HFF-Myc (cell line): ENCODE measurements at regions not wholly inside any gene's neighbourhood (a gene's known extent, or its start where the extent isn't known, plus 50 kb on each side); places are given as distances from the start of the nearest gene placed in this dataset.

Source experiments
- DNase-seq: peaks from one replicate; pipeline ENCODE4 v3.0.0-alpha.2; 2011; ENCODE audit warnings: low read depth; ENCODE audit errors: extremely low read depth
- H3K4me3 ChIP-seq: replicated peaks from 2 replicates; pipeline ENCODE4 v1.5.1; 2011; ENCODE audit warnings: low read depth, mild to moderate bottlenecking, control low read depth, low read length
- TF ChIP-seq, protein P1 (sequence below): IDR thresholded peaks from 2 replicates; pipeline ENCODE4 v1.5.1; 2012; ENCODE audit warnings: mild to moderate bottlenecking, low read depth, low read length, control low read depth; ENCODE audit errors: missing control alignments

DNA sequence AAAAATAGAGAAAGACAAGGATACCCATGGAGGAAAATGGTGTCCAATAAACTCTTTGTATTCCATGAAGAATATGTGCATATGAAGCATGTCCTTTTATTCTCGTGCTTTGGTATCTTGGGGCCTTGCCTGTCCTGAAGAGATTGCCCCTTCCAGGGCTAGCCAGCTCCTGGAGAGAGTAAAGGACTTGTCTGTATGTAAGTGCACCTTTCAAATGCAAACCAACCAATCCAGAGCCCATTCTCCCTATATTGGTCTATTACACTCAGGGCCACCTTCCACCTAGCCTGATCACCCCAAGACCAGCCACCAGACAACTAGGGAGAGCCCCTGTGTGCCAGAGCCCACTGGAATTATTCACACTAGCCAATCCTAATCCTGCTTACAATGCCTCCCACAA lies 221.6 kb downstream of the CD83 start:
- TF ChIP-seq, protein P1, sequence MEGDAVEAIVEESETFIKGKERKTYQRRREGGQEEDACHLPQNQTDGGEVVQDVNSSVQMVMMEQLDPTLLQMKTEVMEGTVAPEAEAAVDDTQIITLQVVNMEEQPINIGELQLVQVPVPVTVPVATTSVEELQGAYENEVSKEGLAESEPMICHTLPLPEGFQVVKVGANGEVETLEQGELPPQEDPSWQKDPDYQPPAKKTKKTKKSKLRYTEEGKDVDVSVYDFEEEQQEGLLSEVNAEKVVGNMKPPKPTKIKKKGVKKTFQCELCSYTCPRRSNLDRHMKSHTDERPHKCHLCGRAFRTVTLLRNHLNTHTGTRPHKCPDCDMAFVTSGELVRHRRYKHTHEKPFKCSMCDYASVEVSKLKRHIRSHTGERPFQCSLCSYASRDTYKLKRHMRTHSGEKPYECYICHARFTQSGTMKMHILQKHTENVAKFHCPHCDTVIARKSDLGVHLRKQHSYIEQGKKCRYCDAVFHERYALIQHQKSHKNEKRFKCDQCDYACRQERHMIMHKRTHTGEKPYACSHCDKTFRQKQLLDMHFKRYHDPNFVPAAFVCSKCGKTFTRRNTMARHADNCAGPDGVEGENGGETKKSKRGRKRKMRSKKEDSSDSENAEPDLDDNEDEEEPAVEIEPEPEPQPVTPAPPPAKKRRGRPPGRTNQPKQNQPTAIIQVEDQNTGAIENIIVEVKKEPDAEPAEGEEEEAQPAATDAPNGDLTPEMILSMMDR, result no peak
- no peak for DNase-seq
- H3K4me3 ChIP-seq, result no peak overlapping the region

DNA sequence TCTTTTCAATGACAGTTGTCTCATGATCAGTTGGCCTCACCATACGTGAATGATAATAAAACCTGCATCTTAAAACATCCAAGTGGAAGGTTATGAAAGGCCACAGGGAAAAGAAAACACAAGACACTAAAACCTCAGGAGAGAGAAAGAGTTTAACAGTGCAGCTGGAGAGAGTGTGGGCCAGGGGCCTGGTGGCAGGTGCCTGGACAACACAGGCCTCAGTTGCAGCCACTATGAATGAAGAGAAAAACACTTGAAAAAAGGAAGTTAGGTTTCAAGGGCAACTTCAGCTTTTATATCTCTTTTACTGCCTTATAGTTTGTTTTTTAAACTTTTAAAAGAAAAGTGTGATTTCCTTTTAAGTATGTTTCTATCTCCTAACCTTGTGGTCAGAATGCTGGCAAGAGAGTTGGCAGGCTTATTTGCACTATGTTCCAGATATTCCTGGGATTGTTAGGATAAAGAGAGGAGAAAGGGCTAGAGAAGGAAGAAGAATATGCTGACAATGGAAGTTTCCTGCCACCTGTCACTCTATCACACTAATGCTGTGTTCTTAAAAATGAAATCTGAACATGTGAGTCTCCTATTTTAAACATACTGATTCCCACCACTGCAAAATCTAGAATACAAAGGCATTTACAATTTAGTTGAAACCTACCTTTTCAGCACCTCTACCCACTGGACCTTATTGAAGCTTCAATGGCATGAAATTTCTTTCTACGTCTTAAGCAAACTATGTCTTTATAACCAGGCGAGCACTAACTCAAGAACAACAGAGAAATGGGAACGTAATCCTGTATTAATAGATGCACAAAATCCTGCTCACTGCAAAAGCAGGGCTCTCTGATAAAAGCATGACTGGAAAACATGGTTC lies 222.4 kb downstream of the CD83 start:
- no peak overlapping the region for H3K4me3 ChIP-seq
- TF ChIP-seq, protein P1, result no peak
- no peak for DNase-seq

DNA sequence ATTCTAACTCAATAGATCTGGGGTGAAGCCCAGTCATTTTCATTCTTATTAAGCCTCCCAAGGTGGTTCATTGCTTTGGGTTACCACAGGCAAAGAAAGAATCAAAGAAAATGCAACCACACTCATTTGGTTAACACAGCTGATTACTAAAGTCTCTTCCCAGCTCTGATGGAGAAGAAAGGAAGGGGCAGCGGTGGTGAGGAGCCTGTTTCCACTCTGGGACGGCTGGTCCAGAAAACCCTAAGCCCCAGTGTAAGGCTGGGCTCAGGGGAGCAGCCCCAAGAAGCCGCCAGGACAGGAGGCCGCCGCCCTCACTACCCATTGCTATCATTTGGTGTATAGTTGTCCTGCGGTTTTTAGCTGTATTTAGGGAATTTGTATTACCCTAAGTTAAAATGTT lies 226.9 kb downstream of the CD83 start:
- H3K4me3 ChIP-seq, result no peak overlapping the region
- no peak for DNase-seq
- TF ChIP-seq, protein P1, result no peak

DNA sequence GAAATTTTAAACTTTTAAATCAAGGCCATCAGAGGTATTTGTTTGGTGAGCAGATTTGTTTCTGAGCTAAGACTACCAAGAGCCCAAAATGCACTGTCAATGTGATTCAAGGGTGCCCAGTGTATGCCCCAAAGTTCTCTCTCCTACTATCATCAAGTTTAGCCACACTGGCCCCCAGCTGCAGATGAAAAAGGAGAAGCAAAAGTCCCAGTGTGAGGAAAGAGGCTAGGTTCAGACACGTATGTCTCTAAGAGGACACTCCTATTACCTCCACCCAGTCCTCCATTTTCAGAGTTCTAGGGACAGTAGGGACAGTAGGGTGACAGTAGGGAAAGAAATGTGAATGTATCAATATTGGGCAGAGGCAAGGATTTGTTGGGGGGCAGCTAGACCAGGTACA lies 230.8 kb downstream of the CD83 start:
- H3K4me3 ChIP-seq, result no peak overlapping the region
- no peak for DNase-seq
- TF ChIP-seq, protein P1, result no peak

DNA sequence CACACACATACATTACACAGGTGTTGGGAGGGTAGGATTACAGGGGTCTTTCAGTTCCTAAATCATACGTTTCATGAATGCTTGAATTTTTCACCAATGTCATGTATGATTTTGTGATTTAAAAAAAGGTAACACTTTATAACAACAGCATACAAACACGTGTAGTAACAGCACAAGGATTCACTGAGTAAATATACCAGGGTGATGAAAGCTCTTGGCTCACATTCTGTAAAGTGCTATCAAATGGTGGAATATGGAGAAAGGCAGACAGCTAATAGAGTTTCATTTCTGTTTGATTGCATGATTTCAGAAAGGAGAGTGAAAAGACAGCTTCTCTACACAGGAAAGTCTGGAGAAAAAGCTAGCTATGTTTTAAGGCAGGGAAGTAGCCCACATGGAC lies 231.9 kb downstream of the CD83 start:
- no peak for DNase-seq
- no peak overlapping the region for H3K4me3 ChIP-seq
- TF ChIP-seq, protein P1, result no peak

DNA sequence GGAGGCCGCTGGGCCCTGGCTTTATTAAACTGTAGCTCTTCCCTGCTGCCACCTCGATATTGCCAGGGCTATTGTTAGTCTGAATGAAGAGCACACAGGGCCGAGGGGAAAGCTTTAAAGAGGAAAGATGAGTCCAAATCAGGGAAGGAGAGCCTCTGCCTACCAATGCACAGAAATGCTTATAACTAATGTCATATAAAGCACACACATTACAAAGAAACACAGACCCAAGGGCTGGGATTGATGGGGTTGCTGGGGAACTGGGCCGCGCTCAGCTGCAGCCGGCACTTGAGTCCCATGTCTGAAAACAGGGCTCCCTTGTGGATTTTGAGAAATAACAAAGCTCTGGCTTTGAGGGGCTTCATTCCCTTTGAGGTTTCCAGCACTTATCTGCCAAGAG lies 232.6 kb downstream of the CD83 start:
- TF ChIP-seq, protein P1, result no peak
- H3K4me3 ChIP-seq, result no peak overlapping the region
- DNase-seq, result no peak

DNA sequence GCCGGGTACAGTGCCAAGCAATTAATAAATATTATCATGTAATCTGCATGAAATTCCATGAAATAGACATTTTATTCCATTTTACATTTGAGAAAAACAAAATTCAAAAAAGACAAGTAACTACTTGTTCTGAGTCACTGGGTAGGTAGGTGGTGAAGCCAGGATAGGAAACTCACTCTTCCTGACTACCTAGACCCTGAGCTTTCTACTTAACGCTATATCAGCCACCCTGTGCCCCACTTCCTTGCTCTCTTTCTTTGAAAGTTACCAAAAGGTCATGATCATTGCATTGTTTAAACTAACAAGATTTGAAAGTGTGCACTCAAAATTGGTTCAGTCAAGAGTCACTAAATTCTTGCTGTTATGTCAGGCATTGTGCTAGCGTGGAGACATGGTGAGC lies 235.7 kb downstream of the CD83 start:
- H3K4me3 ChIP-seq, result no peak overlapping the region
- TF ChIP-seq, protein P1, result no peak
- no peak for DNase-seq
